ENCODE measurements at regions not wholly inside any gene's neighbourhood (a gene's known extent, or its start where the extent isn't known, plus 50 kb on each side); places are given as distances from the start of the nearest gene placed in this dataset.
A peak's percentile ranks its signal among the peaks of the same experiment; 100 is the strongest.

GRCh38 chr12:75933101-75933500 lies 98.5 kb downstream of the PHLDA1 start:
- no peak overlapping the region for H3K27ac ChIP-seq
- TF ChIP-seq CTCF (conservative IDR thresholded peaks at IDR 0.05): no peak

- no peak for TF ChIP-seq CTCF (conservative IDR thresholded peaks at IDR 0.05)
Observed at GRCh38 chr12:75932241-75932640, 99.3 kb downstream of the PHLDA1 start.

GRCh38 chr12:75923964-75924666 lies 107.5 kb downstream of the PHLDA1 start:
- H3K27ac ChIP-seq: no peak overlapping the region
- TF ChIP-seq CTCF (conservative IDR thresholded peaks at IDR 0.05): no peak

More at GRCh38 chr12:75932241-75932640, 99.3 kb downstream of the PHLDA1 start:
- no peak overlapping the region for H3K27ac ChIP-seq

- peak overlapping the region; percentile 91 for H3K27ac ChIP-seq
- TF ChIP-seq CTCF (conservative IDR thresholded peaks at IDR 0.05): no peak
Observed at GRCh38 chr12:75922944-75923642, 108.5 kb downstream of the PHLDA1 start.

- H3K27ac ChIP-seq: peak overlapping the region; percentile 91
- no peak for TF ChIP-seq CTCF (conservative IDR thresholded peaks at IDR 0.05)
Observed at GRCh38 chr12:75921622-75922289, 109.8 kb downstream of the PHLDA1 start.

- H3K27ac ChIP-seq: no peak overlapping the region
- no peak for TF ChIP-seq CTCF (conservative IDR thresholded peaks at IDR 0.05)
Observed at GRCh38 chr12:75917715-75918114, 113.9 kb downstream of the PHLDA1 start.

- TF ChIP-seq CTCF (conservative IDR thresholded peaks at IDR 0.05): no peak
- H3K27ac ChIP-seq: no peak overlapping the region
Observed at GRCh38 chr12:75917083-75917482, 114.5 kb downstream of the PHLDA1 start.
